T-helper 1 cell (primary cell): ENCODE measurements at regions not wholly inside any gene's neighbourhood (a gene's known extent, or its start where the extent isn't known, plus 50 kb on each side); places are given as distances from the start of the nearest gene placed in this dataset.
"Not testable (repeated sequence)": the region's sequence is repeated elsewhere in the genome, so short reads cannot be mapped to it uniquely, and the experiment has no call there.

ENCODE experiments used
- DNase-seq, 5 donors: peaks; one replicate each; pipeline ENCODE4 v3.0.0-alpha.2; 2012 to 2020

DNA sequence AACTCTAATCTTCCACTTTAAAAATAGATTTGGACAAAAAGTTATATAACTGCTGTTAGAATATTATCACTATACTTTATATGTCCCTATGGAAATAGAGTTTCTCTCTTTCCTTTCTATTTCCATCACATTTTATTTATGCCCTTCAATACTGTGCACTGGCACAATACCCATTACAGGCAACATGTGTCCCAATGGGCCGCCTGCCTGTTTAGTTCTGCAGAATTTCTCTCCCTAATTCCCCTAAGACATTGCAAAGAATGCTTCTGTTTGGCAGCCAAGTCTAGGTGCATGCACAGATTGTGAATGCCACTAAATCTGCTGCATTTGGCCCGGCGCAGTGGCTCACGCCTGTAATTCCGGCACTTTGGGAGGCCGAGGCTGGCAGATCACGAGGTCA is 520.4 kb upstream of the FLRT2 start:
- no peak for DNase-seq

DNA sequence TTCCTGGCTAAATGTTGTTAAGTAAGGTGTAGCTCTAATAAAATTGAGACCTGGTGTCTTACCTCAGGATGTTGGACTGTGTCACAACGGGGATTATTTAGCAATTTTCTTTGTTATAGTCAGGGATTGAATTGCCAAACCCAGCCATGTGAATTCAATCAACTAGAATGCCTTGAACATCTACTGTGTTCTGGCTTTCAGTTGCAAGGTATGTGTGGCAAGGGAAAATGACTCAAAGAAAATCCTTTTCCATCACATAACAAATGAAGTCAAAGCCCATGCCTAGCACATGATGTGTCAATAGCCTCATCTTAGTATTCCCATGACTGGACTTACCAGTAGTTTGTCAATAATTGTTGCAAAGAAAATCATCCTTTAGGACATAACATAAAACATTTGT is 519.8 kb upstream of the FLRT2 start:
- no peak for DNase-seq

DNA sequence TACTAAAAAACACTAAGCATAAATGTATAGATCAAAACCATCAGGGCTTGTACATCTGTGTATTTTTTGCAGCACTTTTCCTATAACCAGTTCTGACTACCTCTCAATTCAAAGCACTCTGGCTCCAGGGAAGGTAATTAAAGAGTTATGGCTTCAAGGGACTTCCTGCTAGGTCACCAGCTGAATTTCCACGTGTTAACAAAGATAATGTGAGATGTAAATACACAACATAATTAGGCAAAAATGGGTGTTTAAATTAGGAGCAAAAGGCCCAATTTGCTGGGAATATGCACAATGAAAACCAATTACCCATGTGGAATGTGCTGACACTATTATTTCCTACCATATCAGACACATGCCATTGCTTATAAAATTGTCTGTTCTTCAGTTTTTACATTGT is 513.4 kb upstream of the FLRT2 start:
- no peak for DNase-seq

DNA sequence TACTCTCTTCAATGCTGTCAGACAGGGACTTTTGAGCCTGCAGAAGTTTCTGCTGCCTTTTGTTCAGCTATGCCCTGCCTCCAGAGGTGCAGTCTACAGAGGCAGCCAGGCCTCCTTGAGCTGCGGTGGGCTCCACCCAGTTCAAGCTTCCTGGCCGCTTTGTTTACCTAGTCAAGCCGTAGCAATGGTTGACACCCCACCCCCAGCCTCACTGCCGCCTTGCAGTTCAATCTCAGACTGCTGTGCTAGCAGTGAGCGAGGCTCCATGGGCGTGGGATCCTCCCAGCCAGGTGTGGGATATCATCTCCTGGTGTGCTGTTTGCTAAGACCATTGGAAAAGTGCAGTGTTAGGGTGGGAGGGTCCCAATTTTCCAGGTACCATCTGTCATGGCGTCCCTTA is 506.1 kb upstream of the FLRT2 start:
- not testable (repeated sequence) for DNase-seq

- DNase-seq = no peak
Observed at GRCh38 chr14:85024931-85025330, 505.0 kb upstream of the FLRT2 start.

DNA sequence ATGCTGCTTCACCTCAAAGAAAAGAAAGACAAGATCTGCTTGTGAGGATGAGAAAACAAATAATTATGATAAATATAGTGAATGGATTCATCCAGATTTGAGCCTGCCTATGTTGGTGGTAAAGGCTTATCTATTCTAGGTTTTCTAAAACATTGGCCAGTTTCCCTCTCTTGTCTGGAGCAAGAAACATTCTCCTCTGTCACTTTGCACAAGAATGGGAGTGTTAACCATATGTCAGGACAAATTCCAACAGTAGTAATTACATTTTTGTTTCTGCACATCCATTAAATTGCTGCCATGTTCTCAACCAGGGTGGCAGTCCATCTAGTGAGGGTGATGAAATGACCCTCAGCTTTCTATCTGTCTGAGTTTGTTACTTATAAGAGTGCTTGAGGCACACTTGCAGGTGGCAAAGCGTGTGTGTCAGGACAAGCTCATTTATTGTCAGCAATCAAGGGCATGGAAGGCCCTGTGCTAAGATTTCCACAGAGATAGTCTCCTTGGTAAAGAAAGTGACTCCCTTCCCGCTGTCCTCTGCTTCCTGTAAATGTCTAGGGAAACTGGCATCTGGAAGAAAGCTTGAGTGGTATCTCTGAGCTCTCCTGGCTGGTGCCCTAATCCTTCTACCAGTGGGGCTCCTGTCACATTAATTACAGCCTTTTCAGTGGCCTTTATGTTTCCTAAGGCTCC is 502.1 kb upstream of the FLRT2 start:
- DNase-seq = no peak

DNA sequence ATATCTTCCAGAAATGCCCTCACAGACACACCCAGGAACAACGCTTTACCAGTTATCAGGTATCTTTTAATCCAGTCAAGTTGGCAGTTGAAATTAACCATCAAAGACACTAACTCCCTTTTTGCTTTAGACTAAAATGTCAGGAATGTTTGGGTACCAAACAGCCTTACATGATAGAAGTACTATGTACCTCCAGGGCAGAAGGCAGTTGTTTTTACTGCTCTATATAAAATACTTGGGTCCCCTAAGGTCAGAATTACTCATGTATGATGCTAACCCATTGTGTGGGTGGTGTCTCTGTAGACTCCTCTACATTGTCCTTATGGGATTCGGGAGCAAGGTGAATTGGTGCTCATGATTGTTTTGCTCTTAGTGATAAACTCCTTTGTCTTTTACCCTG is 492.5 kb upstream of the FLRT2 start:
- DNase-seq = no peak

GRCh38 chr14:85038526-85039352 is 491.2 kb upstream of the FLRT2 start:
- no peak for DNase-seq

DNA sequence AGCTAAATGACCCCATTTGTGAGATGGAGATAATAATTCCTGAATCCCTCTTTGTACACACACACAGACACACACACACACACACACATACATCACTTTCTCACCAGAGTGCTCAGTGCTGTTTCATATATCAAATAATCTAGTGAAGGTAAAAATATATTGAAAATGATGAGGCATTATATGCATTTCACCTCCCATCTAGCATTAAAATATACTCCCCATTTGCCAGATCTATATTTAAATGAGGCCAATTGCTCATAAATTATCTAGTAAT is 490.7 kb upstream of the FLRT2 start:
- no peak for DNase-seq

GRCh38 chr14:85040046-85040685 is 489.8 kb upstream of the FLRT2 start:
- DNase-seq = no peak

DNA sequence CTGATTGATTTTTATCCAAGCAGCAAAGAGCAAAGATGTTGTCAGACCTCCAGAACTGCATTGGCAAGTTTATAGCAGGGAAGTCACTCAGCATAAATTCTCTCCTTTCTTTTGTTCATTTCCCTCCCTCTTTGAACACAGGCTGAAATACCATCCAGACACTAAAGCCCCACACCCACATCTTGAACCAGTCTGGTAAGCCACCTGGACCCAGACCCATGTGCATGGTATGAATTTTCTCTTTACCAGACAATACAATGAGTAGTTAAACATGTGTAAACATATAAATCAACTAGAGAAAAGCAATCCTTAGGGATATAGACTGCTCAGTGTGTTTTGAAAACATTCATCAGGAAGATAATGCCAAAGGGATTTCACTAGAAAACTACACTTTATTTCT is 488.3 kb upstream of the FLRT2 start:
- DNase-seq = no peak

DNA sequence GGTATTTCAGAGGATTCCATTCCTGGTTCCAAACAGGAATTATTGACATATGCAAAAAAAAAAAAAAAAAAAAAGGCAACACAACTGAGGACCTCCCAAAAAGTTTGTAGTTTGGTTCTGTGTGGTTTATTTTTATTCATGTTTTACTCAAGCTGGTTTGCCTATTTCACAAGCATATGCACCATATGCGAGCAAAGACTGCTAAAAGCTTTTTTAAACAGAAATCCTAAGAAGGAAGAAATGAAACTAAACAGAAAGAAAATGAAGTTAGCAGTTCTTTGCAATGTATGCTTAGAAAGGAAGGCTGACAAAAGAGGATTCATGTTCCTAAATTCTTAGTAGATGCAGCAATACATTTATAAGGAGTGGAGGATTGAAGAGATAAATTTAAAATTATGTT is 487.6 kb upstream of the FLRT2 start:
- DNase-seq = no peak

DNA sequence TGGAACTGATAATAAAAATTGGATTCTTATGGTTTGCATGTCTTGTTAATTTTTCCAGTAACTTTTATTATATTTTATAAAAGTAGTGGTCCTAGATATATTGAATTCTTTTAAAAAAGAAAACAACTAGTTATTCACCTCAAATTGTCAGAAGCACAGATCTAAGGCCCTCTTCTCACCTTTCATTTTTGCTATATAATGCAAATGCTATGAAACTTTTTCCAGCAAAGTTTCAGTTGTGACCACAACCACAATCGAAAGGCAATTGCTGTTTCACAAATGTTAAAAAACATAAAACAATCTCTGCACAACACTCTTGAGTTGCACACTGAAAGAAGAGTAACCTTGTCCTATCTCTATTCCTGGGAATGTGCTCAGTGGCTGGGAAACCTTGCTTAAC is 479.8 kb upstream of the FLRT2 start:
- DNase-seq = no peak

- DNase-seq = no peak
Observed at GRCh38 chr14:85052646-85053045, 477.3 kb upstream of the FLRT2 start.

DNA sequence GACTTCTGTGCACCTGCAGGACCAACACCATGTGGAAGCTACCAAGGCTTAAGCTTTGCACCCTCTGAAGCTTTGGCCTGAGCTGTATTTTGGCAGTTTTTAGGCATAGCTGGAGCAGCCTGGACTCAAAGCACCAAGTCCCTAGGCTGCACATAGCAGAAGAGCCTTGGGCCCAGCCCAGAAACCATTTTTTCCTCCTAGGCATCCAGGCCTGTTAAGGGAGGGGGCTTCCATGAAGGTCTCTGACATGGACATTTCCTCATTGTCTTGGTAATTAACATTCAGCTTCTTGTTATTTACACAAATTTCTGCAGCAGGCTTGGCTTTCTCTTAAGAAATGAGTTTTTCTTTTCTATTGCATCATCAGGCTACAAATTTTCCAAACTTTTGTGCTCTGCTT is 475.8 kb upstream of the FLRT2 start:
- DNase-seq = no peak

- DNase-seq = no peak
Observed at GRCh38 chr14:85056267-85056666, 473.7 kb upstream of the FLRT2 start.

- DNase-seq = no peak
Observed at GRCh38 chr14:85057221-85057620, 472.7 kb upstream of the FLRT2 start.

DNA sequence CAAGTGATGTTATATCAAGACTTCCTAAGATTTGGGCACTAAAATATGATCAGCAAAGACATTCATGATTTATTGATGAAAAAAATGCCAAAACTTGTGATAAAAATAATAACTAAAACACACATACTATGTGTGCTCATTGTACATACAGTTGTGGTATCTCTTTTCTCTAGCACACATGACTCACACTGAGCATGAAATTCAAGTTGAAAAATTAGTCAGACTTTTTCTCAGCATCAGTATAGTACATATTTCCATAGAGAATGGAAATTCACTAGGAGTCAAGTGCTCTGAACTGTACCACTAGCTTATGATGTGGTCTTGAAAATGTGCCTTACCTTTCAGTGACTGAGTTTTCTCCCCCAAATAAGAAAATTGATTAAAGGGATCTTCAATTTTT is 471.8 kb upstream of the FLRT2 start:
- no peak for DNase-seq

GRCh38 chr14:85060121-85060520 is 469.8 kb upstream of the FLRT2 start:
- no peak for DNase-seq

DNA sequence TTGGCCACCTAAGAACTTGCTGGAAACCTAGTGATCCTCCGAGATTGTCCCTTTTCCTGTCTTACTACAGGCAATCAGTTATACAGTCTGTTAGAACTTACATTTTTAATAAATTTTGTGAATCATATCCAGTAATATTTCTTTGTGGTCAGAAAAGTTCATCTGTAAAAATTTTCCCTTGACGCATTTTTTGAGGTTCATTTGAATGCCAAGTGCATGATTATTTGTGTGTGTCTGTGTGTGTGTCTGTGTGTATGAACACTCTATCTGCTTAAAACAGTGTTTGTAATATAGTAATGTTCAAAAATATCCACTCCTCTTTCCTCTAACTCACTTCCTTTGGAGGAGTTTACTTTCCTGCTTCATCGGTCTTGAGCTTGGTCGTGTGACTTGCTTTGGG is 468.7 kb upstream of the FLRT2 start:
- DNase-seq = no peak

- no peak for DNase-seq
Observed at GRCh38 chr14:85063747-85064146, 466.2 kb upstream of the FLRT2 start.

GRCh38 chr14:85071447-85071846 is 458.5 kb upstream of the FLRT2 start:
- DNase-seq = no peak

GRCh38 chr14:85074955-85075354 is 455.0 kb upstream of the FLRT2 start:
- no peak for DNase-seq
